22Rv1 (cell line): ENCODE measurements at regions not wholly inside any gene's neighbourhood (a gene's known extent, or its start where the extent isn't known, plus 50 kb on each side); places are given as distances from the start of the nearest gene placed in this dataset.
A peak's percentile ranks its signal among the peaks of the same experiment; 100 is the strongest.
"Not testable (repeated sequence)": the region's sequence is repeated elsewhere in the genome, so short reads cannot be mapped to it uniquely, and the experiment has no call there.

Experiments used
- H3K27ac ChIP-seq: fragments of 450-650 bp; 2 replicates; pipeline ENCODE4 v1.5.1; 2017
- CTCF ChIP-seq: fragments of 450-650 bp; IDR thresholded peaks from 2 replicates; pipeline ENCODE4 v1.5.1; 2017; ENCODE audit warnings: mild to moderate bottlenecking
- ZFX ChIP-seq: fragments of 450-650 bp; IDR thresholded peaks from 2 replicates; pipeline ENCODE4 v1.6.1; 2017; ENCODE audit warnings: antibody characterized with exemption, borderline replicate concordance

- TF ChIP-seq ZFX = no peak
- no peak for TF ChIP-seq CTCF
- H3K27ac ChIP-seq = no peak overlapping the region
Measured at GRCh38 chr18:61643884-61644647, 248.7 kb downstream of the RNF152 start.

DNA sequence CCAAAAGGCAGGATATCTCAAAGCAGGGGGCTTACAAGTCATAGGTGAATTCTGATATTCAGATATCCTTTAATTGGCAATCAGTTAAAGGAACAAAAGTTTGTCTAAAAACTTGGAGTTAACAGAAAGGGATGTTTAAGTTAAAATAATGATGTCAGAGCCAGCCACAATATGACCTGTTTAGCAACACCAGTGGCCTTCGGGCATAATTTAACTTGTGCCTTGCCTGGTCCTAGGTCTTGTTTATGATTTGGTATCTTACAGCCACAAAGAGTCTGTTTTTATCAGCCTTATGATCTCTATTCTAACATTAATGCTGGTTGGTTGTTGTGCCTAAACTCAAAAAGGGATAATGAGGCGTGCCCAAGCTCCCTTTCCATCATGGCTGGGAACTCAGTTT lies 252.9 kb downstream of the RNF152 start:
- TF ChIP-seq ZFX (no peak), CTCF (no peak)
- H3K27ac ChIP-seq = no peak overlapping the region

GRCh38 chr18:61637905-61638595 lies 254.8 kb downstream of the RNF152 start:
- TF ChIP-seq CTCF (no peak), ZFX (no peak)
- H3K27ac ChIP-seq = no peak overlapping the region

- no peak overlapping the region for H3K27ac ChIP-seq
- no peak for TF ChIP-seq CTCF
Measured at GRCh38 chr18:61637319-61637718, 255.5 kb downstream of the RNF152 start.

DNA sequence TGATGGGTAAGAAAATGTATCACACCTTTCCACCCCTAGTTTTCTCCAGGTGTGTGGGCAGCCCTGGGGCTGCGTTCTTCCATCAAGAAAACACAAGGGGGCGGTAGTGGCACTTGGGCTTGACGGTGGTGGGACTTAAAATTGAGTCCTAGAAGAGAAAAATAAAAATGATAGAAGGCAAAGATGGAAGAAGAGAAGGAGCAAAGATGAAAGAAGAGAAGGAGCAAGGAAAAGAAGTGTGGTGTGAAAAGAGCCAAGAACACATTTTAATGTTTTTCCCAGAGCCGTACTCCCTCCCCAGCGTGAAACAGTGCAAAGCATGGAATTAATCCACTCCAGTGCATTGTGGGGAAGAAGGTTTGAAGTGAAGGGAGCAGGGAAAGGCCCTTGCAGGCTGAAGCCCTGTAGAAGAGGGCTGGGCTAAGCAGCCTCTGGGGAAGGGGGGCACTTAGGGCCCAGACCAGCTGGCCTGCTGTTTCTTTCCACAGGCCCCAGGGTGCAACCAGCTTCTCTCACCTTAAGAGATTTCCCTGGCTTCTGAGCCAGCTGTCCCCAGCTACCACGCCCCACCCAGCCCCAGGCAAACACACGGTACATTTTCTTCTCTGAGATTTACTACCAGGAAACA lies 256.8 kb downstream of the RNF152 start:
- no peak overlapping the region for H3K27ac ChIP-seq
- no peak for TF ChIP-seq ZFX
- peak; percentile 90 for TF ChIP-seq CTCF

GRCh38 chr18:61628085-61628484 lies 264.7 kb downstream of the RNF152 start:
- H3K27ac ChIP-seq = no peak overlapping the region
- TF ChIP-seq ZFX (no peak), CTCF (no peak)

- not testable (repeated sequence) for H3K27ac ChIP-seq
Measured at GRCh38 chr18:61624631-61625030, 268.2 kb downstream of the RNF152 start.
